Endodermal cell (in vitro differentiated cells): ENCODE measurements at regions not wholly inside any gene's neighbourhood (a gene's known extent, or its start where the extent isn't known, plus 50 kb on each side); places are given as distances from the start of the nearest gene placed in this dataset.

ENCODE experiments used
- DNase-seq: peaks from one replicate; pipeline ENCODE4 v3.0.0-alpha.2; 2017
- H3K27ac ChIP-seq: 2 replicates; pipeline ENCODE4 v1.5.1; 2013; ENCODE audit warnings: mild to moderate bottlenecking, low read depth, low read length, moderate library complexity
- H3K27me3 ChIP-seq: 2 replicates; pipeline ENCODE4 v1.6.1; 2013; ENCODE audit warnings: mild to moderate bottlenecking, low read length, moderate library complexity; ENCODE audit not compliant: insufficient read depth, control insufficient read depth, poor library complexity, severe bottlenecking
- H3K36me3 ChIP-seq: 2 replicates; pipeline ENCODE4 v1.7.0; 2013; ENCODE audit warnings: mild to moderate bottlenecking, low read length, moderate library complexity; ENCODE audit not compliant: control insufficient read depth, insufficient read depth
- H3K4me1 ChIP-seq: one replicate; pipeline ENCODE4 v1.7.0; 2013; ENCODE audit warnings: low read length; ENCODE audit not compliant: control insufficient read depth, insufficient read depth
- H3K4me3 ChIP-seq: 2 replicates; pipeline ENCODE4 v1.5.1; 2013; ENCODE audit warnings: mild to moderate bottlenecking, low read length, moderate library complexity
- H3K9ac ChIP-seq: 2 replicates; pipeline ENCODE4 v1.6.1; 2013; ENCODE audit warnings: mild to moderate bottlenecking, low read length, moderate library complexity; ENCODE audit not compliant: poor library complexity, severe bottlenecking; ENCODE audit errors: extremely low read depth
- H3K9me3 ChIP-seq: 2 replicates; pipeline ENCODE4 v1.6.1; 2013; ENCODE audit warnings: mild to moderate bottlenecking, low read length, moderate library complexity; ENCODE audit not compliant: control insufficient read depth
- H3K27ac Mint-ChIP-seq: 2 replicates; pipeline ENCODE4 v1.8.0; 2020; ENCODE audit warnings: mixed read lengths
- H3K27me3 Mint-ChIP-seq: 2 replicates; pipeline ENCODE4 v1.8.0; 2021; ENCODE audit warnings: mild to moderate bottlenecking, mixed read lengths; ENCODE audit not compliant: insufficient read depth
- H3K36me3 Mint-ChIP-seq: 2 replicates; pipeline ENCODE4 v1.8.0; 2020; ENCODE audit warnings: low read depth, mixed read lengths
- H3K4me1 Mint-ChIP-seq: 2 replicates; pipeline ENCODE4 v1.8.0; 2020; ENCODE audit warnings: mixed read lengths
- H3K4me3 Mint-ChIP-seq: 2 replicates; pipeline ENCODE4 v1.8.0; 2020; ENCODE audit warnings: mild to moderate bottlenecking, moderate library complexity, mixed read lengths
- H3K9me3 Mint-ChIP-seq: 2 replicates; pipeline ENCODE4 v1.8.0; 2020; ENCODE audit warnings: mild to moderate bottlenecking, mixed read lengths
- WGBS, 2 experiments: methylation state at CpG; one replicate each; pipeline versions ENCODE4 v1.1.5 to v1.1.7; 2013; ENCODE audit warnings: missing lambda C conversion rate in 2 of 2, mixed read lengths in 1 of 2; ENCODE audit not compliant: insufficient coverage in 1 of 2, insufficient read length in 1 of 2; 5-methylcytosine and 5-hydroxymethylcytosine counted together
- TF ChIP-seq, protein P1 (sequence below): fragments of 200-600 bp; sonication (generic); conservative IDR thresholded peaks from 2 replicates; pipeline ENCODE4 v1.5.0; 2021; ENCODE audit warnings: antibody characterized with exemption, mild to moderate bottlenecking

DNA sequence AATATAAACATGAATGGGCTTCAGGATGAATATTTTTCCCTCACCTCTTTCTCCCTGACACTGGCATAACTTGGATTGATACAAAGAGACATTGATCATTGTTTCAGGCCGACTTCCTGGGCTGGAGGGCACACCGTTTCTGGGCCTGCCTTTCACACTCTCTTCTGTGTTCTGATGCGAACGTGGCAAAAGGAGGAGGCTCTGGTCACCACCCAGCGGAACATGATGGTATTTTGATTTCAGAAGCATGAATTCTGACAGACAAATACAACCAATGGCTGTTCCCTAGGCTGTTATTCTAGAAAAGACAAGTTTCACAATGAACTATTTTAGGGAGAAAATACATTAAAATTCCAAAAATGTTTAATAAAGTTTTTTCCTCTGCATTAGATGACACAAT is 534.5 kb upstream of the MKI67 start:
- H3K4me1 Mint-ChIP-seq = peaks cover 10% of the 10 kb centered on the region
- no peak overlapping the region for H3K27ac Mint-ChIP-seq
- WGBS, 2 experiments = 84 to 86% methylated on average over 4 to 5 of the region's 5 CpGs
- no peaks in the 10 kb centered on the region for H3K27me3 ChIP-seq
- H3K27me3 Mint-ChIP-seq = peaks cover 2% of the 10 kb centered on the region
- H3K36me3 ChIP-seq = no peaks in the 10 kb centered on the region
- no peak overlapping the region for H3K4me3 Mint-ChIP-seq
- H3K9me3 ChIP-seq = no peaks in the 10 kb centered on the region
- H3K4me3 ChIP-seq = no peak overlapping the region
- no peak for DNase-seq
- no peaks in the 10 kb centered on the region for H3K4me1 ChIP-seq
- TF ChIP-seq, protein P1, sequence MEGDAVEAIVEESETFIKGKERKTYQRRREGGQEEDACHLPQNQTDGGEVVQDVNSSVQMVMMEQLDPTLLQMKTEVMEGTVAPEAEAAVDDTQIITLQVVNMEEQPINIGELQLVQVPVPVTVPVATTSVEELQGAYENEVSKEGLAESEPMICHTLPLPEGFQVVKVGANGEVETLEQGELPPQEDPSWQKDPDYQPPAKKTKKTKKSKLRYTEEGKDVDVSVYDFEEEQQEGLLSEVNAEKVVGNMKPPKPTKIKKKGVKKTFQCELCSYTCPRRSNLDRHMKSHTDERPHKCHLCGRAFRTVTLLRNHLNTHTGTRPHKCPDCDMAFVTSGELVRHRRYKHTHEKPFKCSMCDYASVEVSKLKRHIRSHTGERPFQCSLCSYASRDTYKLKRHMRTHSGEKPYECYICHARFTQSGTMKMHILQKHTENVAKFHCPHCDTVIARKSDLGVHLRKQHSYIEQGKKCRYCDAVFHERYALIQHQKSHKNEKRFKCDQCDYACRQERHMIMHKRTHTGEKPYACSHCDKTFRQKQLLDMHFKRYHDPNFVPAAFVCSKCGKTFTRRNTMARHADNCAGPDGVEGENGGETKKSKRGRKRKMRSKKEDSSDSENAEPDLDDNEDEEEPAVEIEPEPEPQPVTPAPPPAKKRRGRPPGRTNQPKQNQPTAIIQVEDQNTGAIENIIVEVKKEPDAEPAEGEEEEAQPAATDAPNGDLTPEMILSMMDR = no peak
- no peak overlapping the region for H3K9ac ChIP-seq
- H3K9me3 Mint-ChIP-seq = peaks cover 9% of the 10 kb centered on the region
- no peak overlapping the region for H3K27ac ChIP-seq
- H3K36me3 Mint-ChIP-seq = no peaks in the 10 kb centered on the region

DNA sequence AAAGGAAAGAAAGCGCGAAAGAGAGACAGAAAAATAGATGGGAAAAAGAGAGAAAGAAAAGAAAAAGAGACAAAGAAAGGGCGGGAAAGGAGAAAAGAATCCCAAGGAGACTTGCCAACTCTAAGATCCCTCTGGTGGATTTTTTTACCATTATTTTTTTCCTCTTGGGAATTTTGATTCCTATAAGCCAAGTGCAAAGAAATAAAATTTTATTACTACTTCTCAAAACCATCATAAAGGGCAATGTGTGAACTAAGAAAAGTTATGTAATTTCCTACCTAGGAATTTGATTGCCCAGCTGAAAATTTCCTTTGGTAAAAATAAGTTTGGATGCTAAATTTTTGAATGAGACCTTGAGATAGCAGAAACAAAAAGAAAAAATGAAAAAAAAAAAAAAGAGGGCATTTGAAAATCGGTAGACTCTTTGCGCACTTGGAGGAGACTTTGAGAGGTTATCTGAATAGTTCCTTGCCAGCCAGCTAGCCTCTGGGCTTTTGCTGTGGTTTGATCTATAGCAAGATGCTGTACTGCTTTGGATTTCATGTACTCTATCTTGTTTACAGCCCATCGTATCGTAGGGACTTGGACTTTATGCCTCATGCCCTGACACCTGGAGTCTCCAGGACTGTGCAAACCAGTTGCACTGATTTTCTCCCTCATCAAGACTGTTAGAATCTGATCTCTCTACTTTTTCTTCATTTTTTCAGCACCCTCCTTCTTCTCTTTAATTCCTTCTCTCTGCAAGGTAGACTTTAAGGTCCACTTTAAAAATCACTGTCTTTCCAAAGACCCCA is 535.4 kb upstream of the MKI67 start:
- H3K36me3 Mint-ChIP-seq = no peaks in the 10 kb centered on the region
- no peak overlapping the region for H3K27ac ChIP-seq

DNA sequence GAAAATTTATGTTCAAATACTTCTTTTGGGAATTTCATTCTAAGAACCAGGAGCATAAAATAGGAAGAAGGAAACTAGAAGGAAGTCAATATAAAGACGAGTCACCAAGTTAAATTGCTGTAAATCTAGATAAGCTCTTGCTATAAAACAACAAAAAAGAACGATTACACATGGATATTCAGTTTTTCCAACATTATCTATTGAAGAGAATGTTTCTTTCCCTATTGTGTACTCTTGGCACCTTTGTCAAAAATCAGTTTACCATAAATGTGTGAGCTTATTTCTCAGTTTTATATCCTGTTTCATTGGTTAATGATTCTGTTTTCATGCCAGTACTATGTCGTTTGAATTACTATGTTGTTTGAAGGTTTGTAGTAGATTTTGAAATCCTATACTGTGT is 536.3 kb upstream of the MKI67 start:
- DNase-seq = no peak
- Mint-ChIP-seq H3K4me1 (no peaks in the 10 kb centered on the region), H3K36me3 (no peaks in the 10 kb centered on the region), H3K9me3 (peaks cover 9% of the 10 kb centered on the region), H3K27me3 (no peaks in the 10 kb centered on the region), H3K27ac (no peak overlapping the region), H3K4me3 (no peak overlapping the region)
- no peak overlapping the region for H3K27ac ChIP-seq
- no peaks in the 10 kb centered on the region for H3K36me3 ChIP-seq
- H3K27me3 ChIP-seq = no peaks in the 10 kb centered on the region
- no peaks in the 10 kb centered on the region for H3K9me3 ChIP-seq
- WGBS, 2 experiments = 87 to 100% methylated on average over 1 to 3 of the region's 3 CpGs
- no peak overlapping the region for H3K9ac ChIP-seq
- no peaks in the 10 kb centered on the region for H3K4me1 ChIP-seq
- TF ChIP-seq, protein P1 = no peak
- H3K4me3 ChIP-seq = no peak overlapping the region

More for the DNA sequence above, 535.4 kb upstream of the MKI67 start:
- TF ChIP-seq, protein P1 = no peak
- peaks cover 5% of the 10 kb centered on the region for H3K4me1 Mint-ChIP-seq
- no peak overlapping the region for H3K9ac ChIP-seq
- H3K36me3 ChIP-seq = no peaks in the 10 kb centered on the region
- 93 to 100% methylated on average over 4 to 7 of the region's 7 CpGs for WGBS, 2 experiments
- H3K4me3 Mint-ChIP-seq = no peak overlapping the region
- no peak for DNase-seq
- no peak overlapping the region for H3K4me3 ChIP-seq
- no peaks in the 10 kb centered on the region for H3K4me1 ChIP-seq
- H3K9me3 Mint-ChIP-seq = peaks cover 9% of the 10 kb centered on the region
- no peaks in the 10 kb centered on the region for H3K27me3 ChIP-seq
- no peaks in the 10 kb centered on the region for H3K9me3 ChIP-seq
- H3K27me3 Mint-ChIP-seq = no peaks in the 10 kb centered on the region
- H3K27ac Mint-ChIP-seq = no peak overlapping the region
